Cardiac fibroblast (primary cell): ENCODE measurements at regions not wholly inside any gene's neighbourhood (a gene's known extent, or its start where the extent isn't known, plus 50 kb on each side); places are given as distances from the start of the nearest gene placed in this dataset.
"Not testable (repeated sequence)": the region's sequence is repeated elsewhere in the genome, so short reads cannot be mapped to it uniquely, and the experiment has no call there.

ENCODE experiments used
- DNase-seq, 2 donors: peaks; one replicate each; pipeline versions ENCODE4 v3.0.0 to v3.0.0-alpha.2; 2010; ENCODE audit warnings: low read depth in 2 of 2
- H3K4me3 ChIP-seq, 2 donors: replicated peaks in 1 of 2; 1 replicate in 1 of 2; 2 replicates in 1 of 2; pipeline ENCODE4 v1.5.1; 2011; ENCODE audit warnings: low read depth in 2 of 2, low read length in 2 of 2, mild to moderate bottlenecking in 2 of 2, moderate library complexity in 1 of 2
- TF ChIP-seq, protein P1 (sequence below): IDR thresholded peaks from one replicate; pipeline ENCODE4 v1.5.1; 2011; ENCODE audit warnings: low read depth, mild to moderate bottlenecking, low read length, inconsistent platforms

DNA sequence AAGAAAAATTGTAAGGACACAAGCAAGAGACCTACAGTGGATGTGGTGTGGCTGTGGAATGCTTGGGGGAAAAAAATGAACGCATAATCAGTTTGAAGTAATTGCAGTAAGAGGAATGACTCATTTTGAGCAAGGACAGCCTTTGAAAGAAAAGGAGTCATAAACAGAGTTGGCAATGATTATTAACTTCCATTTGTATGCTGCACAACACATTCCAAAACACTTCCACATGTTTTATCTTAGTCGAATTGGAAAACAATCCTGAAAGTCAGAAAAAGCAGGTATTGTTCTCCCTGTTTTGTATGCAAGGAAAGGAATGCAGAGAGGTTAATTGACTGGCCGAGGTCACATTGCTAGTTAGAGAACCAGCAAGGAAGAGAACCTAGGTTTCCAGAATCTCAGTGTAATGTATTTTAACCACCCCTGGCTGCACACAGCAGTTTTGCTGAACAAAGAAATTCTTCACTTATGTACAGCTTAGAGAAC lies 630.0 kb upstream of the MIR17HG start:
- TF ChIP-seq, protein P1, sequence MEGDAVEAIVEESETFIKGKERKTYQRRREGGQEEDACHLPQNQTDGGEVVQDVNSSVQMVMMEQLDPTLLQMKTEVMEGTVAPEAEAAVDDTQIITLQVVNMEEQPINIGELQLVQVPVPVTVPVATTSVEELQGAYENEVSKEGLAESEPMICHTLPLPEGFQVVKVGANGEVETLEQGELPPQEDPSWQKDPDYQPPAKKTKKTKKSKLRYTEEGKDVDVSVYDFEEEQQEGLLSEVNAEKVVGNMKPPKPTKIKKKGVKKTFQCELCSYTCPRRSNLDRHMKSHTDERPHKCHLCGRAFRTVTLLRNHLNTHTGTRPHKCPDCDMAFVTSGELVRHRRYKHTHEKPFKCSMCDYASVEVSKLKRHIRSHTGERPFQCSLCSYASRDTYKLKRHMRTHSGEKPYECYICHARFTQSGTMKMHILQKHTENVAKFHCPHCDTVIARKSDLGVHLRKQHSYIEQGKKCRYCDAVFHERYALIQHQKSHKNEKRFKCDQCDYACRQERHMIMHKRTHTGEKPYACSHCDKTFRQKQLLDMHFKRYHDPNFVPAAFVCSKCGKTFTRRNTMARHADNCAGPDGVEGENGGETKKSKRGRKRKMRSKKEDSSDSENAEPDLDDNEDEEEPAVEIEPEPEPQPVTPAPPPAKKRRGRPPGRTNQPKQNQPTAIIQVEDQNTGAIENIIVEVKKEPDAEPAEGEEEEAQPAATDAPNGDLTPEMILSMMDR: no peak
- no peak overlapping the region for H3K4me3 ChIP-seq
- peak; percentile 80 to 94 for DNase-seq

GRCh38 chr13:90719461-90719860 lies 628.0 kb upstream of the MIR17HG start:
- DNase-seq: peak in 1 of 2 donors; percentile 59
- TF ChIP-seq, protein P1: no peak
- no peak overlapping the region for H3K4me3 ChIP-seq

GRCh38 chr13:90721937-90722336 lies 625.5 kb upstream of the MIR17HG start:
- no peak overlapping the region for H3K4me3 ChIP-seq
- DNase-seq: no peak
- TF ChIP-seq, protein P1: no peak

GRCh38 chr13:90723381-90723780 lies 624.1 kb upstream of the MIR17HG start:
- TF ChIP-seq, protein P1: no peak
- H3K4me3 ChIP-seq: no peak overlapping the region
- peak in 1 of 2 donors; percentile 23 for DNase-seq

DNA sequence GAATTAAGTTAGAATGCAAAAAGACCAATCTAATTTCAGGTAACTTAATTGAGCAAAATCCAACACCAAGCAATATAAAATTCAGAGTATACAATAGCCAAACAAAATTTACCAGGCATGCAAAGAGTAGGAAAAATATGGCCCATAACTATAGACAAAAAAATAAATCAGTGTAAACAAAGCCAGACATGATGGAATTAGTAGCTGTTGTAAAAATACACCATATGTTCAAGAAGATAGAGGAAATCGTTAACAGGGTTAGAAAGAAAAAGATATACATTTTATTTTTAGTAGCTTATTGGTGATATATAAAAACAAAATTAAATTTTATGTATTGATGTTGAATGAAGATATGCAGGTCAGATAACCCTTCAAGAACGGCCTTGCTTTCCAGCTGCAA lies 621.1 kb upstream of the MIR17HG start:
- H3K4me3 ChIP-seq: no peak overlapping the region
- TF ChIP-seq, protein P1: no peak
- DNase-seq: no peak

DNA sequence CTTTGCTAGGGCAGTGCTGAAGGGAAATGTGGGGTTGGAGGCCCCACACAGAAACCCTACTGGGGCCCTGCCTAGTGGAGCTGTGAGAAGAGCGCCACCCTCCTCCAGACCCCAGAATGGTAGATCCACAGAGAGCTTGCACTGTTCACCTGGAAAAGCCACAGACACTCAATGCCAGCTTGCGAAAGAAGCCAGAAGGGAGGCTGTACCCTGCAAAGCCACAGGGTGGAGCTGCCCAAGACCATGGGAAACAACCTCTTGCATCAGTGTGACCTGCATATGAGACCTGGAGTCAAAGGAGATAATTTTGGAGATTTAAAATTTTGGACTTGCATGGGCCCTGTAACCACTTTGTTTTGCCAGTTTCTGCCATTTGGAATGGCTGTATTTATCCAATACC lies 615.4 kb upstream of the MIR17HG start:
- no peak overlapping the region for H3K4me3 ChIP-seq

DNA sequence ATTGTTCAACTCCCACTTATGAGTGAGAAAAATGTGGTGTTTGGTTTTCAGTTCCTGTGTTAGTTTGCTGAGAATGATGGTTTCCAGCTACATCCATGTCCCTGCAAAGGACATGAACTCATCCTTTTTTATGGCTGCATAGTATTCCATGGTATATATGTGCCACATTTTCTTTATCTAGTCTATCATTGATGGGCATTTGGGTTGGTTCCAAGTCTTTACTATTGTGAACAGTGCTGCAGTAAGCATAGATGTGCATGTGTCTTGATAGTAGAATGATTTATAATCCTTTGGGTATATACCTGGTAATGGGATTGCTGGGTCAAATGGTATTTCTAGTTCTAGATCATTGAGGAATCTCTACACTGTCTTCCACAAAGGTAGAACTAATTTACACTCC lies 613.0 kb upstream of the MIR17HG start:
- H3K4me3 ChIP-seq, DNase-seq: not testable (repeated sequence)

More for the DNA sequence above, 615.4 kb upstream of the MIR17HG start:
- no peak for DNase-seq
- TF ChIP-seq, protein P1: no peak
